ENCODE measurements at regions not wholly inside any gene's neighbourhood (a gene's known extent, or its start where the extent isn't known, plus 50 kb on each side); places are given as distances from the start of the nearest gene placed in this dataset.

DNA sequence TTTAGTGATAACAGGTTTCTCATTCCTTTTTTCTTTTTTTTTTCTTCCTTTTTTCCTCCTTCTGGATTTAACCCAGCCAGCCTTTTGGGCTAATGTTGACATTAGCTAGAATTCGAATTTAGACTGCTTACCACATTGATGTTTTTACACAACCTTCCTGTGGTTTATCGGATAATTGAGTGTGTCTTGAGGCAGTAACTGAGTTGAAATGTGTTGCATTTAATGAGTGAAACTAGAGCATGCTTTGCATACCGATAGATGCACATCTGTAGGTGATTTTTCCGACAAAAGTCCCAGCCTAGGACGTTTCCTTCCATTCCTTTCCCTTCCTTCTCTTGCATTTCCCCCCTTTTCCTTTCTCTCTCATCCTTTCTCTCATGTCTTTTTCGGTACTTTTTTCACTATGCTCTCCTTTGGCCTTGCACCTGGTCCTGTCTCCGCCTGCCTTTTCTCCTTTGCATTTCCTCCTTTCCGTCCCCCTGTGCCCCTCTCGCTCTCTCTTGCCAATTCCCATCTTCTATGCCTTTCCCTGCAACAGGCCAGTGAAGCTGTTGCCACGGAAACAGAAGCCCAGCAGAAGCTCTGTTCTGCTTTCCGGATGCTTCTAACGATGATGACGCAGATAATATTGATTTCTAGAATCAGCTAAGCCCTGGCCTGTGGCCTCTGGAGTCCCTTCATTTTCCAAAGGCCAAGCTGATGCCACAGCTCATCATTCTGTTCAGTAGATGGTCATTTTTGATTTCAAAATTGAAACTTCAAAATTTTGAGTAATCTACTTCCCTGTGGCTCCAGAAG is 76.1 kb downstream of the SLC25A47 start:
- DNase-seq (ENCODE audit: insufficient read length, low spot score) (no peak), FAIRE-seq (no peak)
- TF ChIP-seq CTCF (IDR thresholded peaks at IDR 0.05; ENCODE audit: insufficient read depth, missing control alignments) = no peak

- DNase-seq (ENCODE audit: insufficient read length, low spot score) (no peak), FAIRE-seq (no peak)
- no peak for TF ChIP-seq CTCF (IDR thresholded peaks at IDR 0.05; ENCODE audit: insufficient read depth, missing control alignments)
Measured at GRCh38 chr14:100400115-100400514, 77.0 kb downstream of the SLC25A47 start.

DNA sequence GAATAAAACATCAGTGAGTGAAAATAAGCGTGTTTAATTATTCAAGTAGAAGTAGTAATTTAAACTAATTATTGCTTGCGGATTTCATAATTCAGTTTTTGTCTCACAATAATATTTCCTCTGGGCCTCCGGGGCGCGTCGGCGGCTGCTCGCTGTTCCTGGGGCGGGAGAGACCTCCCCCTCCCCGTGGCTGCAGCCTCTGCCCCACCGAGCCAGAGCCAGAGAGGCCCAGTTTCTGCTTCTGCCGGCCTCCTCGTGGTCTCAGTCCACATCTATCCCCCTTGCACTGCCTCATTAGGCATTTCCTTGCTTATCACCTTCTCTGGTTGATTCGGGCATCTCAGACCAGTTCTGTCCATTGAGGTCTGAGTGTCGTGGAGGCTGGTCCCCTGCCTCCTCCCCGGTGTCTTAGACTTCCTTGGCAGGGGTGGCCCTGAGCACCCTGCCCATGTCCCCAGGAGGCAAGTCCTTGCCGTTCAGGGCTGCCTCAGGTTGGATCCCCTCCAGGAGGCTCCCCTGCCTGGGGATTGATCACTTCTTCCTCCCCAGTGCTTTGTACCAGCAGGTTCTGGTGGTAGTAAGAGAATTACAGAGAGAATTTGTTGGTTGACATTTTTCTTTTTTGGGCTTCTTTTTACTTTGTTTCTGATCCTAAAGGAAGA is 78.0 kb downstream of the SLC25A47 start:
- no peak for DNase-seq (ENCODE audit: insufficient read length, low spot score)
- no peak for TF ChIP-seq CTCF (IDR thresholded peaks at IDR 0.05; ENCODE audit: insufficient read depth, missing control alignments)
- FAIRE-seq = no peak

DNA sequence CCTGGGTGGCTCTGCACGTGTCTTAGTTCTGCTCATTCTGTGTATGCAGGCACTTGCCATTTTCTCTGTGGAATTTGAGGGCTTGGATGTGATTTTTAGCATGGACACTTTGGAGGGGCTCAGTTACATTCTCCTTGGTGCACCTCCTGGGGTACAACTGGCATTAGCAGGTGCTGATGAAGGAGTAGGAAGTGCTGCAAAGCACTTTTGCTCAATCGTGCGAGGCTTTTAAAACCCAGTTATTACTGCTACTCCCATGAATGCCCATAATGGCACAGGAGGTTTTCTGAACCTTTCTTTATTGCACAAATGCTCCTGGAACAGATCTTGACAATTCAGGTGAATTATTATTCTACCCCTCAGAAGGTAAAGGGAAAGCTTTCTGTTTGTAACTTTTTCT is 78.7 kb downstream of the SLC25A47 start:
- no peak for TF ChIP-seq CTCF (IDR thresholded peaks at IDR 0.05; ENCODE audit: insufficient read depth, missing control alignments)
- no peak for DNase-seq (ENCODE audit: insufficient read length, low spot score)
- FAIRE-seq = no peak

- FAIRE-seq (no peak), DNase-seq (ENCODE audit: insufficient read length, low spot score) (no peak)
- TF ChIP-seq CTCF (IDR thresholded peaks at IDR 0.05; ENCODE audit: insufficient read depth, missing control alignments) = no peak
Measured at GRCh38 chr14:100402631-100403030, 79.5 kb downstream of the SLC25A47 start.

- FAIRE-seq (no peak), DNase-seq (ENCODE audit: insufficient read length, low spot score) (no peak)
- no peak for TF ChIP-seq CTCF (IDR thresholded peaks at IDR 0.05; ENCODE audit: insufficient read depth, missing control alignments)
Measured at GRCh38 chr14:100403105-100403504, 80.0 kb downstream of the SLC25A47 start.

- no peak for TF ChIP-seq CTCF (IDR thresholded peaks at IDR 0.05; ENCODE audit: insufficient read depth, missing control alignments)
- FAIRE-seq (no peak), DNase-seq (ENCODE audit: insufficient read length, low spot score) (no peak)
Measured at GRCh38 chr14:100403802-100404365, 80.7 kb downstream of the SLC25A47 start.

Measured in D721Med (cell line).